ENCODE measurements at regions not wholly inside any gene's neighbourhood (a gene's known extent, or its start where the extent isn't known, plus 50 kb on each side); places are given as distances from the start of the nearest gene placed in this dataset.

- TF ChIP-seq CTCF (IDR thresholded peaks at IDR 0.05; ENCODE audit: low read depth, low read length) (no peak), MAX (IDR thresholded peaks at IDR 0.05; ENCODE audit: low read depth, low read length) (no peak), POLR2A (IDR thresholded peaks at IDR 0.05; ENCODE audit: extremely low read depth, insufficient read length) (no peak), MYC (IDR thresholded peaks at IDR 0.05; ENCODE audit: low read depth, low read length) (no peak)
Measured at GRCh38 chr17:79201119-79201518, 126.5 kb downstream of the ENGASE start.
